Tibial artery (tissue), 4 donors: ENCODE measurements at regions not wholly inside any gene's neighbourhood (a gene's known extent, or its start where the extent isn't known, plus 50 kb on each side); places are given as distances from the start of the nearest gene placed in this dataset.

Source experiments
- DNase-seq, 2 donors: peaks; one replicate each; pipeline ENCODE4 v3.0.0-alpha.2; 2019
- H3K27ac ChIP-seq, 2 donors: fragments of 200-600 bp; sonication (generic) in 1 of 2; 1 replicate in 1 of 2; 2 replicates in 1 of 2; pipeline ENCODE4 v1.5.1; 2018 to 2019; ENCODE audit warnings: mild to moderate bottlenecking in 1 of 2
- H3K27me3 ChIP-seq, 2 donors: fragments of 200-600 bp; sonication (generic) in 1 of 2; one replicate each; pipeline versions ENCODE4 v1.5.1 to v1.6.0; 2016 to 2019
- H3K36me3 ChIP-seq, 3 donors: fragments of 200-600 bp; sonication (generic) in 2 of 3; one replicate each; pipeline ENCODE4 v1.5.1; 2016 to 2019; ENCODE audit warnings: mild to moderate bottlenecking in 2 of 3
- H3K4me1 ChIP-seq, 4 donors: fragments of 200-600 bp; sonication (generic) in 2 of 4; 1 replicate in 3 of 4; 2 replicates in 1 of 4; pipeline ENCODE4 v1.5.1; 2016 to 2019
- H3K4me3 ChIP-seq, 2 donors: fragments of 200-600 bp; sonication (generic) in 1 of 2; 1 replicate in 1 of 2; 2 replicates in 1 of 2; pipeline ENCODE4 v1.5.1; 2018 to 2019; ENCODE audit warnings: mild to moderate bottlenecking in 2 of 2
- H3K9me3 ChIP-seq, 3 donors: fragments of 200-600 bp; sonication (generic) in 1 of 3; one replicate each; pipeline ENCODE4 v1.5.1; 2016 to 2019
- CTCF ChIP-seq, 2 experiments: fragments of 200-600 bp in 1 of 2; fragments of 450-650 bp in 1 of 2; IDR thresholded peaks; one replicate each; pipeline ENCODE4 v1.5.1; 2017 to 2019; ENCODE audit warnings: antibody characterized with exemption in 2 of 2, mild to moderate bottlenecking in 1 of 2, moderate library complexity in 1 of 2
- intact Hi-C: fragments of 100-400 bp; cut with DNase I; formaldehyde crosslinking; loops from one replicate; pipeline ENCODE4 v1.15.0; 2023; ENCODE audit warnings: low total_unique reads

- H3K36me3 ChIP-seq, result no peaks in the 10 kb centered on the region
- no peaks in the 10 kb centered on the region for H3K27me3 ChIP-seq
- no peak for TF ChIP-seq CTCF (IDR thresholded peaks at IDR 0.05)
- intact Hi-C loops, result no loop called here
- H3K4me1 ChIP-seq, result no peaks in the 10 kb centered on the region
- no peak overlapping the region for H3K27ac ChIP-seq
- H3K9me3 ChIP-seq, result no peaks in the 10 kb centered on the region
- no peak for DNase-seq
- H3K4me3 ChIP-seq, result no peak overlapping the region
These were observed 138.5 kb downstream of the RBM26 start for GRCh38 chr13:79267560-79267959.

GRCh38 chr13:79258489-79258888, 147.6 kb downstream of the RBM26 start:
- Histone ChIP-seq H3K4me1 (no peaks in the 10 kb centered on the region), H3K27me3 (no peaks in the 10 kb centered on the region), H3K27ac (no peak overlapping the region), H3K36me3 (no peaks in the 10 kb centered on the region), H3K4me3 (no peak overlapping the region), H3K9me3 (no peaks in the 10 kb centered on the region)
- no peak for TF ChIP-seq CTCF (IDR thresholded peaks at IDR 0.05)
- intact Hi-C loops, result no loop called here
- DNase-seq, result no peak

DNA sequence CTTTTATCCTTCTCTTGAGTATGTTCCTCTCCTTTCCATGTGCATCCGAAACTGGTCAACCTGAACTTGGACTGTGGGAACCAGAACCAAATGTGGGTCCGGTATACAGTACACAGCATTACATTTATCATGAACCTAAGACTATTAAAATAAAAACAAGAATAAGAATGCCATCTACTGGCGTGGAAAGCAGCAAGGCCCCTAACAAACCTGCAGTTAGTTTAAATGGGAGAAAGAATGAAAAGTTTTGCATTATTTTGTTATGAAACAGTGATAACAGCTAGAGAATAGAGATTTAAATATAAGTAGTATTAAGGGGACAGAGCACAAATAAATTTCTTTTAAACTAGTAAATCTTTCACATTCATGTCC, 159.5 kb downstream of the RBM26 start:
- TF ChIP-seq CTCF (IDR thresholded peaks at IDR 0.05), result no peak
- Histone ChIP-seq H3K27me3 (no peaks in the 10 kb centered on the region), H3K4me1 (no peaks in the 10 kb centered on the region), H3K4me3 (no peak overlapping the region), H3K36me3 (no peaks in the 10 kb centered on the region), H3K9me3 (no peaks in the 10 kb centered on the region), H3K27ac (no peak overlapping the region)
- intact Hi-C loops, result no loop called here
- DNase-seq, result no peak

GRCh38 chr13:79245937-79246577, 160.0 kb downstream of the RBM26 start:
- intact Hi-C loops, result no loop called here
- Histone ChIP-seq H3K9me3 (no peaks in the 10 kb centered on the region), H3K27ac (no peak overlapping the region), H3K4me1 (no peaks in the 10 kb centered on the region), H3K36me3 (no peaks in the 10 kb centered on the region), H3K27me3 (no peaks in the 10 kb centered on the region), H3K4me3 (no peak overlapping the region)
- TF ChIP-seq CTCF (IDR thresholded peaks at IDR 0.05), result no peak
- no peak for DNase-seq

DNA sequence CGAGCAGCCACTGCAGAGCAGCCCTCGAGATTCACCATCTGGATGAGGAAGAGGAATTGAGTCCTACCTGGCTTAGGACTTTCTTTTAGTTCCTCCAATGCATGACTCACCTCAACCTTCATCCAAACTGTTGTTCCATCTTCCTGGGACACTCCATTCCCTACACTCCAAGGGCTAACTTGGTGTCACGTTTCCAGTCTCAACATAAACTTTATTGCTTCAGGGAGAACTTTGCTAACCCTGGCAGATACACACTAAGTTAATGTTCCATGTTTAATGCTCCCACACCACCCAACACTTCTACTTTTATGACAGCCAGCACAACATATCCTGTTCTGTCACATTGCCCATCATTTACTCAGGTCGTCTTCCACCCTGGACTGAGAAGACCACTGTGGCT, 164.4 kb downstream of the RBM26 start:
- H3K4me1 ChIP-seq, result no peaks in the 10 kb centered on the region
- intact Hi-C loops, result no loop called here

More for the DNA sequence above, 164.4 kb downstream of the RBM26 start:
- no peak for DNase-seq
- no peak overlapping the region for H3K27ac ChIP-seq
- H3K9me3 ChIP-seq, result no peaks in the 10 kb centered on the region
- H3K27me3 ChIP-seq, result no peaks in the 10 kb centered on the region
- H3K36me3 ChIP-seq, result no peaks in the 10 kb centered on the region
- H3K4me3 ChIP-seq, result no peak overlapping the region
- no peak for TF ChIP-seq CTCF (IDR thresholded peaks at IDR 0.05)
